ENCODE measurements at regions not wholly inside any gene's neighbourhood (a gene's known extent, or its start where the extent isn't known, plus 50 kb on each side); places are given as distances from the start of the nearest gene placed in this dataset.

DNA sequence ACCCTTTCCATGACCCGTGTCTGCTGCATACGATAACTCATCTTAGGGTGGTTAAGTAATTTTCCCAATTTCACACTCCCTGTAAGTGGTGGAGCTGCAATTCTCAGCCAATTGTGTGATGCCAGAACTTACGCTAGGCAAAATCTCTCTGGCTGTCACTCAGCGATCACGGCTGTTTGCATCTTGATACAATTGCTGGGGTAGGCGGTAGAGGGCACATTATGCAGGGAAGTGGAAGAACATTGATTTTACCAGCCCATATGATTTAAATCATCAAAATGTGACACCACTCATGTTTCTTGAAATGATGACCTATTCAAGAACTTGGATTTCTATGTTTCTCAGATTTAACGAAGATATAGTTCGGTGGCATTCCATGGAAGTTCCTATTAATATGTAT lies 108.7 kb upstream of the ADARB2 start:
- no peak for DNase-seq

DNA sequence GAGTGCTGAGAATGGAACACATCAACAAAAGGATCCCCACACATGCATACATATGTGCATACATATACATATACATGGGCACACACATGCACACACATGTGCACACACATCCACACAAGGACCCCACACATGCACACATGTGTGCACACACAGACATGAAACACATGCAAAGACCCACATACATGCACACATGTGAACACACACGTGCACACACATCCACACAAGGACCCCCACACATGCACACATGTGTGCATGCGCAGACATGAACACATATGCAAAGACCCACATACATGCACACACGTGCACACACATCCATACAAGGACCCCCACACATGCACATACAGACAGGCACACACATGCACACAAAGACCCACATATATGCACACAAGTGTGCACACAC lies 104.4 kb upstream of the ADARB2 start:
- DNase-seq: no peak

GRCh38 chr10:1829712-1830111 lies 92.4 kb upstream of the ADARB2 start:
- DNase-seq: no peak

GRCh38 chr10:1824928-1825327 lies 87.6 kb upstream of the ADARB2 start:
- no peak for DNase-seq

DNA sequence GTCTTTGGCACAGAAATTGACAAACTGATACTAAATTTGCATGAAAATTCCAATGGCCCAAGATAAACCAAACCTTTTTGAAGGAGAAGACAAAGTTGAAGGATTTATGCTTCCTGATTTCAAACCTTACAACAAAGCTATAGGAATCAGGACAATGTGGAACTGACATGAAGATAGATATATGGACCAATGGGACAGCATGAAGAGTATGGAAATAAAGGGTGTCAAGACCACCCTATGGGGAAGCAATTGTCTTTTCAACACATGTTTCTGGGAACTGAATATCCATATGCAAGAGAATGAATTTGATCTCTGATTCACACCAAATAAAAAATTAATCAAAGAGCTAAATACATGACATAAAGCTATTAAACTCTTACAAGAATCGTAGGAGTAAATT lies 77.2 kb upstream of the ADARB2 start:
- no peak for DNase-seq

GRCh38 chr10:1809139-1809741 lies 71.9 kb upstream of the ADARB2 start:
- DNase-seq: no peak

DNA sequence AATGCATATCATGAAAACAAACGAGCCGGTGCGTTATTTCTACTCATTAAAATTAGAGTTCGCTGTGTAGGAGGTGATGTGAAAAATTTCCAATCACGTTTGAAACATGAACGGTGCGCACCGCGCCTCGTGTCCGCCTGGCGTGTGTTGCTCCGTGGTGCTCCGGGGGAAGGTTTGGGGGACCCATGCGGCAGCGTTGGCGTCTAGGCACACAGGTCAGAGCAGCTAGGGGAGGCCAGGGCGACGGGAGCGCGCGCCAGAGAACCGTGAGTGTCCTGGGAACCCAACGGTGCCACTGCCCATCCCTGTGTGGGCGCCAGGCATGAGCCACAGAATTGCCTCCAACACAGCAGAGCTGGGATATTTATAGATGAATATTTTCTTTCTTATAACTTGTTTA lies 70.6 kb upstream of the ADARB2 start:
- no peak for DNase-seq

DNA sequence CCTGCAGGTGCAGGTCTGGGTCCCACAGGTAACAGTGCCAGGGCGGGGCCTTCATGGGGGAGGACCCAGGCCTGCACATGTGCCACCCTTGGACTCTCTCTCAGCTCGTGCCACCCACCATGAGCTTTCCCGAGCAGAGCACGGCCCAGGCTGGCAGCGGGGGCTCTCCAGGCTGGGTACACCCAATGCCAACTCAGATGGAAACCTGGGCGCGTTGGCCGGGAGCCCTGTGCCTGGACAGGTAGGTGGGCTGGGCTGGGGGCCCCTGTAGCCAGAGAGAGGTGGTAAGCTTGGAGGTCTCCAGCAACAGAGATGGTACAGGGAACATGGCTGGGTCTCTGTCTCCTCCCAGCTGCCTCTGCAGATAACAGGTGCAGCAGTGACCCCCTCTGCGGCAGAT lies 69.9 kb upstream of the ADARB2 start:
- no peak for DNase-seq

DNA sequence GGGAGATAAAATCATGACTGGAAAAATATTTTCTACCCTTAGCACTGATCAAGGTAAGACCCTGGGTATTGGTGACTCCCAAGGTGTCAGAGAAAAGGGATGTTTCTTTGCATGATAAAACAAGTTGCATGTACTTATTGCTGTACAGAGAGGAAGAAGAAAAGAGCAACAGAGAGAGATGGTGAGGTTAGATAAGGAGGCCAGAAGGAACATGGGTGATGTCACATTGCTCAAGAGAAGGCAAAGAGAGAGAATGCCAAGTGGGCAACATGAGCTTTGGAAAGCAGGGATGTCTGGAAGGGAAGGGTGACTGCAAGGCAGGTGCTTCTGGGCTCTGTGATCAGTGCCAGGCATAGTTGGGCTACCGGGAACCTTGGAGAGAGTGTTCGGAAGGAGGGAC lies 65.1 kb upstream of the ADARB2 start:
- DNase-seq: no peak

DNA sequence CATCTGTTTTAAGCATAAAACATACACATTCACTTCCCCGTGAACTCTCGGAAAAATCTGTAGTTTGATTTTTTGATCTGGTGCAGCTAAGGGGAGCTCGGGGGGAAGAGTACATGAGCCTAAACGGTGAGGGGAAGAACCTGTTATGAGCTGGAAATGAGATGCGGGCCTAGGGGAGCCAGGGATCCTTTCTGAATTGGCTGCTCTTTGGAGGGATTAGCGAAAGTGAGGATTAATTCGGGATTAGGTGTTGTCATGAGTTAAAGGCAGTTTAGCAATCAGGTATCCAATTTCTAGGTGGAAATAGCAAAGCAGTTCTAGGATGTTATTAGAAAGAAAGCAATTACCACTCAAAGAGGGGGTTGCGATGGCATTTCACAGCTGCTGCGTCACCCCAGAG lies 51.1 kb upstream of the ADARB2 start:
- no peak for DNase-seq
